ENCODE measurements at regions not wholly inside any gene's neighbourhood (a gene's known extent, or its start where the extent isn't known, plus 50 kb on each side); places are given as distances from the start of the nearest gene placed in this dataset.
"Not testable (repeated sequence)": the region's sequence is repeated elsewhere in the genome, so short reads cannot be mapped to it uniquely, and the experiment has no call there.

DNA sequence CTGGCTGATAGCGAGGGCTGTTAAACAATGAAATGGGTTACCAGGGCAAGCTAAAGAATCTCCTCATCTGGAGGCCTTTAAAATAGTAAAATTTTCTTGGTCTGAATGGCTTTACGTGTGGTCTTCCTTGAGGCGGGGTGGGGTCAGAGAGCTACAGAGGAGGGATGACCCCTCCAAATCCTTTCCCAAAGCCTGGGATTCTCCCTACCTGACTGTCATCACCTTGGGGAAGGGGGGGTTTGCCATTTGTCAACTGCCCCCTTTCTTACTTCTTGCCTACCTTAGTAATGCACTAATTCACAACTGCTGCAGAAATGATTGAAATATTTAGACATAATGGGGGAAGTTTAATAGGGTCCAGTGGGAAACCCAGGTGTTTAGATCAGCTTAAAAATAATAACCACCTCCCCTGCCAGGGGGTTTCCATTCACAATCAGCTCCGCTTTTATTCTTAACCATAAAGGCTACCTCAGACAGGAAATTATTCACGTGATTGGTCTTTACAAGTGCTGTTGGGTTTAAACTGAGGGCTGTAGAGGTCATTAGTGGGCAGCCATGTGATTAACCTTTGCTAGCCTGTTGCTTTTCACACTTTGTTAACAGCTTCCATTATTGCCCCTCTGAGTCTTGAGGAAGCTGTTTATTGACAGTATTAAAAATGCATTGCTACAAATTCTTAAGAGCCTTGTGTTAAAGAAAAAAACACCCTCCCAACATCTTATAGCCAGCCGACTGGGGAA, 276.5 kb upstream of the ATP11B start:
- H3K27me3 ChIP-seq = no peaks in the 10 kb centered on the region
- ATAC-seq = no peak

DNA sequence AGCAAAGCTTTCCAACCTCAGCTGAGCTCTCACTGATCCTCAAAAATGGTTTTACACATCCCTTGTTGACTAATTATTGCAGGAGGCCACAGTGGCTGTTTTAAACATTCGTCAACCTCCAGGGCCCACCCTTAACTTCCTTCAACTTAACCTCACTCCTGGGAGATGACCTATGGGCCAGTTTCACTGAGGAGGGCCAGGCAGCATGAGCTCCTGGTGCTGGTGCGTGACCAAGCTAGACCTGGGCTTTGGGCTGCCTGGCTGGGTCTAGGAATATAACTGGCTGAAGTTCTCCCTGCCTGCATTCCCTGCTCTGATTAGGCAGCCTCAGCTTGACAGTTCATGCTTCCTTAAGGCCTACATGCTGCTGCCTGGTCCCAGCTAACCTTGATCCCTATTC, 273.7 kb upstream of the ATP11B start:
- no peaks in the 10 kb centered on the region for H3K36me3 ChIP-seq (replicated peaks in 1 of 2; ENCODE audit: insufficient read depth in 1 of 2, low read depth in 2 of 2)
- H3K27me3 ChIP-seq = no peaks in the 10 kb centered on the region
- H3K4me1 ChIP-seq = peaks cover 1% of the 10 kb centered on the region
- ATAC-seq (no peak), DNase-seq (no peak)
- whole genome bisulfite sequencing, 2 donors = 75 to 81% methylated on average over 2 of the region's 2 CpGs
- H3K9me3 ChIP-seq = no peaks in the 10 kb centered on the region
- no peak overlapping the region for H3K4me3 ChIP-seq
- TF ChIP-seq POLR2A (IDR thresholded peaks at IDR 0.05) = no peak
- TF ChIP-seq, protein P1, sequence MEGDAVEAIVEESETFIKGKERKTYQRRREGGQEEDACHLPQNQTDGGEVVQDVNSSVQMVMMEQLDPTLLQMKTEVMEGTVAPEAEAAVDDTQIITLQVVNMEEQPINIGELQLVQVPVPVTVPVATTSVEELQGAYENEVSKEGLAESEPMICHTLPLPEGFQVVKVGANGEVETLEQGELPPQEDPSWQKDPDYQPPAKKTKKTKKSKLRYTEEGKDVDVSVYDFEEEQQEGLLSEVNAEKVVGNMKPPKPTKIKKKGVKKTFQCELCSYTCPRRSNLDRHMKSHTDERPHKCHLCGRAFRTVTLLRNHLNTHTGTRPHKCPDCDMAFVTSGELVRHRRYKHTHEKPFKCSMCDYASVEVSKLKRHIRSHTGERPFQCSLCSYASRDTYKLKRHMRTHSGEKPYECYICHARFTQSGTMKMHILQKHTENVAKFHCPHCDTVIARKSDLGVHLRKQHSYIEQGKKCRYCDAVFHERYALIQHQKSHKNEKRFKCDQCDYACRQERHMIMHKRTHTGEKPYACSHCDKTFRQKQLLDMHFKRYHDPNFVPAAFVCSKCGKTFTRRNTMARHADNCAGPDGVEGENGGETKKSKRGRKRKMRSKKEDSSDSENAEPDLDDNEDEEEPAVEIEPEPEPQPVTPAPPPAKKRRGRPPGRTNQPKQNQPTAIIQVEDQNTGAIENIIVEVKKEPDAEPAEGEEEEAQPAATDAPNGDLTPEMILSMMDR (IDR thresholded peaks at IDR 0.05) = no peak
- intact Hi-C loops (cut with DNase I) = no loop called here
- H3K27ac ChIP-seq = no peak overlapping the region

More for the DNA sequence above, 276.5 kb upstream of the ATP11B start:
- H3K4me1 ChIP-seq = no peaks in the 10 kb centered on the region
- H3K27ac ChIP-seq = no peak overlapping the region
- DNase-seq = no peak
- intact Hi-C loops (cut with DNase I) = no loop called here
- WGBS, 2 donors = 75 to 77% methylated on average over 6 of the region's 6 CpGs
- TF ChIP-seq, protein P1 (IDR thresholded peaks at IDR 0.05) = no peak
- TF ChIP-seq POLR2A (IDR thresholded peaks at IDR 0.05) = no peak
- H3K36me3 ChIP-seq (replicated peaks in 1 of 2; ENCODE audit: insufficient read depth in 1 of 2, low read depth in 2 of 2) = no peaks in the 10 kb centered on the region
- no peak overlapping the region for H3K4me3 ChIP-seq
- no peaks in the 10 kb centered on the region for H3K9me3 ChIP-seq

DNA sequence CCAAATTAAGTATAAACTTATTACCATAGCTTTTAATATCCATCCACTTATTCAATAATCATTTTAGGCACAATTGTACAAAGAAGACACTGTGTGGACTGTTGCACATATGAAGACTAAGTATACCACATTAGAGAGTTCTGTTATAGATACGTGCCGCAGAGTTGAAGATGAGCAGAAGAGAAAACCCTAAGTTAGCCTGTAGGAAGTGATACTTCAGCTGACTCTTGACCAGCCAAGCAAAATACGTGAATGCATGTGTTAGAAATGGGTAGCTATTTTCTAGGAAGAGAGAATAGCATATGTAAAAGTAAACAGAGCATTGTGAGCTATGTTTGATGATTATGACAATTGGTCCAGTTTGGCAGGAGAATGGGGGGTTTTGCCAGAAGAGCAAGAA, 272.0 kb upstream of the ATP11B start:
- H3K4me1 ChIP-seq = peaks cover 9% of the 10 kb centered on the region
- H3K9me3 ChIP-seq = no peaks in the 10 kb centered on the region
- no peak for DNase-seq
- no peak overlapping the region for H3K4me3 ChIP-seq
- H3K27ac ChIP-seq = no peak overlapping the region
- WGBS, 2 donors = 81 to 91% methylated on average over 3 of the region's 3 CpGs
- no peak for ATAC-seq
- H3K27me3 ChIP-seq = no peaks in the 10 kb centered on the region
- intact Hi-C loops (cut with DNase I) = no loop called here
- H3K36me3 ChIP-seq (replicated peaks in 1 of 2; ENCODE audit: insufficient read depth in 1 of 2, low read depth in 2 of 2) = no peaks in the 10 kb centered on the region
- TF ChIP-seq, protein P1 (IDR thresholded peaks at IDR 0.05) = no peak
- TF ChIP-seq POLR2A (IDR thresholded peaks at IDR 0.05) = no peak

DNA sequence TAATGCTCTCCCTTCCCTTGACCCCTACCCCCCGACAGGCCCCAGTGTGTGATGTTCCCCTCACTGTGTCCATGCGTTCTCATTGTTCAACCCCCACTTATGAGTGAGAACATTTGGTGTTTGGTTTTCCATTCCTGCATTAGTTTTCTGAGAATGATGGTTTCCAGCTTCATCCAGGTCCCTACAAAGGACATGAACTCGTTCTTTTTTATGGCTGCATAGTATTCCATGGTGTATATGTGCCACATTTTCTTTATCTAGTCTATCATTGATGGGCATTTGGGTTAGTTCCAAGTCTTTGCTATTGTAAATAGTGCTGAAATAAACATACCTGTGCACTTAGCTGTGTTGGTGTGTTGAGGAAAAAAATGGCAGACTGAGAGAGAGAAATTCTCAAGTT, 269.9 kb upstream of the ATP11B start:
- H3K27me3 ChIP-seq; H3K4me3 ChIP-seq; H3K27ac ChIP-seq; intact Hi-C loops (cut with DNase I); H3K4me1 ChIP-seq; ATAC-seq; H3K36me3 ChIP-seq (replicated peaks in 1 of 2; ENCODE audit: insufficient read depth in 1 of 2, low read depth in 2 of 2); H3K9me3 ChIP-seq; DNase-seq: not testable (repeated sequence)
- WGBS, 2 donors = 91 to 95% methylated on average over 3 of the region's 3 CpGs

DNA sequence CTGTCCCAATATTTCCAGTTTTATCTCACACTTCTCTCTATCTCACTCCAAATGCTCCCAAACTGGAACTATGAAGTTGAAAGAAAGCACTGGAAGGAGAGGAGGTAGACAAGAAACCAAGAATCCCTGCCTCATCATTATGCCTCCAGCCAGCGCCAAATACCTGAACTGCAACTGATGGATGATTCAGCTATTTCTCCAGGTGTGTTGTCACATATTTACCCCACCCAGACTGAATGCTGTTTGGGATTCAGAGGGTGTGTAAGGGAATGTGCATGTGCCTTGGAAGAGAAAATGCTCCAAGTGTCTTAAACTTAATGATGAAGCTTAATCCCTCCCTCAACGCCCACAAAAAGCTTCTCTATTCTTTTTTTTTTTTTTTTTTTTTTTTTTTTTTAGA, 269.5 kb upstream of the ATP11B start:
- no peaks in the 10 kb centered on the region for H3K36me3 ChIP-seq (replicated peaks in 1 of 2; ENCODE audit: insufficient read depth in 1 of 2, low read depth in 2 of 2)
- ATAC-seq = no peak
- 89 to 95% methylated on average over 2 of the region's 2 CpGs for WGBS, 2 donors
- intact Hi-C loops (cut with DNase I) = no loop called here
- peaks cover 9% of the 10 kb centered on the region for H3K4me1 ChIP-seq
- H3K4me3 ChIP-seq = no peak overlapping the region
- no peaks in the 10 kb centered on the region for H3K27me3 ChIP-seq
- H3K9me3 ChIP-seq = no peaks in the 10 kb centered on the region
- no peak for DNase-seq
- TF ChIP-seq, protein P1 (IDR thresholded peaks at IDR 0.05) = no peak
- TF ChIP-seq POLR2A (IDR thresholded peaks at IDR 0.05) = no peak
- H3K27ac ChIP-seq = no peak overlapping the region

All from body of pancreas (tissue), 4 donors.